ENCODE measurements at regions not wholly inside any gene's neighbourhood (a gene's known extent, or its start where the extent isn't known, plus 50 kb on each side); places are given as distances from the start of the nearest gene placed in this dataset.

- H3K9ac ChIP-seq (ENCODE audit: insufficient read depth in 1 of 2, low read depth in 2 of 2, low read length in 2 of 2), result peak overlapping the region in 1 of 2 experiments; percentile 13; a peak in 1 of 4 replicates
- H3K4me2 ChIP-seq (ENCODE audit: insufficient read depth, low read length), result peak overlapping the region; percentile 21
- H3K79me2 ChIP-seq (ENCODE audit: control insufficient read depth, insufficient read depth, low read length), result no peaks in the 10 kb centered on the region
- TF ChIP-seq ZBTB17 (CRISPR knock-in tag; IDR thresholded peaks at IDR 0.05), result no peak
- no peak for TF ChIP-seq ZNF644 (tag; IDR thresholded peaks at IDR 0.05; ENCODE audit: low read depth)
- peak; percentile 10 for TF ChIP-seq MEIS2 (IDR thresholded peaks at IDR 0.05; ENCODE audit: partially characterized antibody)
- TF ChIP-seq ZNF140 (CRISPR knock-in tag; IDR thresholded peaks at IDR 0.05), result no peak
- TF ChIP-seq ZNF79 (CRISPR knock-in tag; IDR thresholded peaks at IDR 0.05; ENCODE audit: low read depth), result no peak
- TF ChIP-seq SMAD2 (IDR thresholded peaks at IDR 0.05; ENCODE audit: low read depth, low read length), result no peak
- no peak for TF ChIP-seq SNIP1 (IDR thresholded peaks at IDR 0.05; ENCODE audit: low read depth)
- no peaks in the 10 kb centered on the region; a peak in 1 of 5 replicates for H3K4me1 ChIP-seq (replicated peaks in 1 of 2; ENCODE audit: control insufficient read depth in 2 of 2, insufficient read depth in 2 of 2, low read length in 2 of 2)
- H3K9me3 ChIP-seq (replicated peaks; ENCODE audit: control insufficient read depth, insufficient read depth, low read depth, low read length), result no peaks in the 10 kb centered on the region
- POLR2A ChIA-PET, result no interaction called here
- no peaks in the 10 kb centered on the region for H3K36me3 ChIP-seq (ENCODE audit: control insufficient read depth, insufficient read depth, low read length)
- no peaks in the 10 kb centered on the region for H4K20me1 ChIP-seq (replicated peaks; ENCODE audit: control insufficient read depth, insufficient read depth, low read length)
- BruUV-seq (replicated peaks), result no TSS peak
- no peaks in the 10 kb centered on the region for H3K27me3 ChIP-seq (ENCODE audit: control insufficient read depth in 2 of 2, insufficient read depth in 2 of 2, low read length in 2 of 2)
- in situ Hi-C loops (cut with MboI), result no loop called here
- H3K4me3 ChIP-seq, result no peak overlapping the region
- no peaks in the 10 kb centered on the region for H3K9me1 ChIP-seq (ENCODE audit: control insufficient read depth, insufficient read depth, low read length)
- ATAC-seq (peak; percentile 82), FAIRE-seq (no peak), DNase-seq (ENCODE audit: extremely low read depth in 1 of 4, low spot score in 3 of 4) (peak in 1 of 4 experiments; percentile 11)
- peak overlapping the region; percentile 85 for H2AFZ ChIP-seq (ENCODE audit: low read depth, low read length)
- intact Hi-C loops (cut with micrococcal nuclease), result no loop called here
- H3K27ac ChIP-seq (ENCODE audit: extremely low read depth, low read depth, low read length), result peak overlapping the region; percentile 31; the same call in 2 of the 3 replicates
- CTCF ChIA-PET (ENCODE audit: low intra/inter-chr PET ratio), result no interaction called here
- 24% methylated on average over 5 of the region's 5 CpGs for WGBS (ENCODE audit: insufficient coverage, low coverage, missing lambda C conversion rate)
These were observed 1086.1 kb upstream of the CNTN5 start for GRCh38 chr11:97934572-97935208.

Data from K562 (cell line).